ENCODE measurements at regions not wholly inside any gene's neighbourhood (a gene's known extent, or its start where the extent isn't known, plus 50 kb on each side); places are given as distances from the start of the nearest gene placed in this dataset.
"Not testable (repeated sequence)": the region's sequence is repeated elsewhere in the genome, so short reads cannot be mapped to it uniquely, and the experiment has no call there.

DNA sequence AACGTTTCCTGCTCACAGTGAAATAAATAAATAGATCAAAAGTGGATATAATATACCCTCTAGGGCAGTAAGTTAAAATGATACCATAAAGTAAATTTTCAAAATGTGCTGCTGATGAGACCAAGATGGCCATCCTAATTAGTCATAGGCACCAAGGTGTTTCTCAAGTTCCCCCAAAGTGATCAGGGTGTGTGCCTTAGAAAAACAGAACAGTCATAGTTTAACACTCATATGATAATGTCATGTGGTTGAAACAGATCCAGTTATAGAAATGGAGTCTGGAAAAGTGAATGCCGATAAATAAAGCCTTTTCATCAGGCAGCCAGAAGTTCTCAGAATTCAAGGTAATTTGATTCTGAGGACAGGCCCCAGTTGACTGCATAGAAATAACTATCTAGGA lies 161.5 kb upstream of the CDKN2B start:
- no peak for DNase-seq (ENCODE audit: low spot score)

GRCh38 chr9:22170990-22171670 lies 162.0 kb upstream of the CDKN2B start:
- DNase-seq (ENCODE audit: low spot score) = no peak

- no peak for DNase-seq (ENCODE audit: low spot score)
These were observed 162.6 kb upstream of the CDKN2B start for GRCh38 chr9:22171691-22172090.

- no peak for DNase-seq (ENCODE audit: low spot score)
These were observed 164.8 kb upstream of the CDKN2B start for GRCh38 chr9:22173908-22174307.

GRCh38 chr9:22175972-22176545 lies 167.0 kb upstream of the CDKN2B start:
- no peak for DNase-seq (ENCODE audit: low spot score)

GRCh38 chr9:22181021-22181420 lies 171.9 kb upstream of the CDKN2B start:
- not testable (repeated sequence) for DNase-seq (ENCODE audit: low spot score)

GRCh38 chr9:22189471-22189870 lies 180.4 kb upstream of the CDKN2B start:
- no peak for DNase-seq (ENCODE audit: low spot score)

DNA sequence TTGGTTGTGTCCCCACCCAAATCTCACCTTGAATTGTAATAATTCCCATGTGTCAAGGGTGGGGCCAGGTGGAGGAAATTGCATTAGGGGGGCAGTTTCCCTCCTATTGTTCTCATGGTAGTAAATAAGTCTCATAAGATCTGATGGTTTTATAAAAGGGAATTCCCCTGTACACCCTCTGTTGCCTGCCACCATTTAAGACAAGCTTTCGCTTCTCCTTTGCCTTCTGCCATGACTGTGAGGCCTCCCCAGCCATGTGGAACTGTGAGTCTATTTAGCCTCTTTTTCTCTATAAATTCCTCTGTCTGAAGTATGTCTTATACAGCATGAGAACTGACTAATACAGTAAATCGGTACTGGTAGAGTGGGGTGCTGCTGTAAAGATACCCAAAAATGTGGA lies 187.9 kb upstream of the CDKN2B start:
- DNase-seq (ENCODE audit: low spot score) = not testable (repeated sequence)

DNA sequence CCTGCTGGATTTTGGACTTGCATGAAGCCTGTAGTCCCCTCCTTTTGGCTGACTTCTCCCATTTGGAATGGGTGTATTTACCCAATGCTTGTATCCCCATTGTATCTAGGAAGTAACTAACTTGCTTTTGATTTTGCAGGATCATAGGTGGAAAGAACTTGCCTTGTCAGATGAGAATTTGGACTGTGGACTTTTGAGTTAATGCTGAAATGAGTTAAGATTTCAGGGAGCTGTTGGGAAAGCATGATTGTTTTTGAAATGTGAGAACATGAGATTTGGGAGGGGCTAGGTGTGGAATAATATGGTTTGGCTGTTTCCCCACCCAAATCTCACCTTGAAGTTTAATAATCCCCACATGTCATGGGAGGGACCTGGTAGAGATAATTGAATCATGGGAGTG lies 189.6 kb upstream of the CDKN2B start:
- no peak for DNase-seq (ENCODE audit: low spot score)

DNA sequence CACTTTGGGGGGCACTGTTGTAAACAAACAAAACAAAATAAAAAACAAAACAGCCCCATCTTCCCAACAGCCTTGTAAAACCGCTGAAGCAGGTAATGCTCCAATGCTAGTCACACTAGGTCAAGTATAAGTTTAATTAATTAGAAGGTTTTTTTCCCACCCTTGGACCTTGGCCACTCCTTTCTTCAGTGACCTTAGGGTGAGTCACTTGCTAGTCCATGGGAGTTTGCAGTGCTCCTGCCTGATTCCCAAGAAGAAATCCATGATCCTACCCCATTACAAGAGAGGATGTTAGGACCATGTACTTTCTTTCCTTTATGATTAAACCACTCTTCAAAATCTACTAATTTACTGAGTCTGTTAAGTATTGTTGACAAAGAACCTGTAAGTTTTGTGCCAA lies 192.2 kb upstream of the CDKN2B start:
- DNase-seq (ENCODE audit: low spot score) = no peak

DNA sequence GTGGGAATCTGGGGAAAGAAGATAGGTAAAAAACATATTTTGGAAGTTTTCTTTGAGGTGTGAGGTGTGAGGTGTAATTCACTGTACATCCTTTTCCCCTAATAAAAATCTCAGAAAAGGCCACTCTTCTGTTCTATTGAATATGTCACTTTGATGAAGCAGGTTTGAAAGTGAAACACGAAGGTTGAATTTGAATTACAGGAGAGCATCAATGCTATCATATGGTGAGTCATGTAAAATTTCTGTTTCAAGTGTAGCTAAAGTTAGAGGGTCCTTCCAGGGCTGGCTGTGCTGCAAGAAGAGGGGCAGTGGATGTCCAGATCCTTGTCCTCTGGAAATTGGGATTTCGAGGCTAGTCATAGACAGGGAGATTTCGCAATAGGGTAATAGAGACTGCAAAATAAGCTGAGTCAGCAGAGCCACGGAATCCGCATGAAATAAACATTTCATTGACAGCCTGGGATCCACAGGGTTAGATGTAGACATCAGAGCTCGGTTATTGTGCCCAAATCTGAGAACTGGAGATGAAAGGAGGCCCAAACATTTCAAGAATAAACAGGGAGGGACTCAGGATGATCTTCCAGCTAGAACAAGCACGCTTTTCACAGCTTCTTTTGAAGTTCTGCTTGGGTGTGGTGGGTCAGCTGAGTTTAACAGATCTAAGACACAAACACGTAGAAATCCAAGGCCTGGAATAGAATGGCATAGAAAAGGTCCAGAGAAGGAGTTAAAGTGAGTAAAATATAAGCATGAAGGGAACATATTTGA lies 194.4 kb upstream of the CDKN2B start:
- DNase-seq (ENCODE audit: low spot score) = no peak

DNA sequence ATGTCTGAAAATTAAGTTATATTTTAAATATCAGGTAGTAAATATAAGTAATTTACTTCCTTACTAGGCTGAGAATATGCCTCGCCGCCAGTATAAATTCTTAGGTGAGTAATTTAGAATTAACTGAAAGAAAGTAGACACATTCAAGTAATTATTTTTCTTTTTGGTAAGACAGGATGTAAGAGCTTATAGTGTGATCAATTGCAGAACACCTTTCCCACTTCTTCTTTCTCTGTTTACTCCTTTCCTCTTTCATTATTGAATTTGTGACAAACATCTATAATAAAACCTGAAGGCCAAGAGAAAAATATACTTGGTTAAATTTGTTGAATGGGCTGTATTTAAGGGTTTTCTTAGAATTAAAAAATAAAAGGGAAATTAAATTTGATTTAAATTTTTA lies 195.1 kb upstream of the CDKN2B start:
- no peak for DNase-seq (ENCODE audit: low spot score)

DNA sequence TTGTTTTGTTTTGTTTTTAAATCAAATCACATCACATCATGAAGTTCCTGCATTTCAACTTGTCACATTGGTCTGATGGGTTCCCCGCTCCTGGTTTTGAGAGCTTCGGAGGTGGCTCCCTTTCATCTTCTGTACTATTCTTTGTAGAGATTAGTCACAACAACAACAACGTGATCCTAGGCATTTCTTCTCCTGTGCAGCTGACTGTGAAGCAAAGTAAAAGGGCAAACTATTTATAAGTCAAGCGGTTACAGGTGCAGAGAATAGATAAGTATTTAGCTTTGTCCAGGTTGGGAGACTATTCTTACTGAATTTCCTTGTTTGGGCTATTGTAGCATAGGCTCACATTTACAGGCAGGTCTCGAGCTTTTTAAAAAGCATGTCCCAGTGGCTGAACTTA lies 197.7 kb upstream of the CDKN2B start:
- DNase-seq (ENCODE audit: low spot score) = no peak

DNA sequence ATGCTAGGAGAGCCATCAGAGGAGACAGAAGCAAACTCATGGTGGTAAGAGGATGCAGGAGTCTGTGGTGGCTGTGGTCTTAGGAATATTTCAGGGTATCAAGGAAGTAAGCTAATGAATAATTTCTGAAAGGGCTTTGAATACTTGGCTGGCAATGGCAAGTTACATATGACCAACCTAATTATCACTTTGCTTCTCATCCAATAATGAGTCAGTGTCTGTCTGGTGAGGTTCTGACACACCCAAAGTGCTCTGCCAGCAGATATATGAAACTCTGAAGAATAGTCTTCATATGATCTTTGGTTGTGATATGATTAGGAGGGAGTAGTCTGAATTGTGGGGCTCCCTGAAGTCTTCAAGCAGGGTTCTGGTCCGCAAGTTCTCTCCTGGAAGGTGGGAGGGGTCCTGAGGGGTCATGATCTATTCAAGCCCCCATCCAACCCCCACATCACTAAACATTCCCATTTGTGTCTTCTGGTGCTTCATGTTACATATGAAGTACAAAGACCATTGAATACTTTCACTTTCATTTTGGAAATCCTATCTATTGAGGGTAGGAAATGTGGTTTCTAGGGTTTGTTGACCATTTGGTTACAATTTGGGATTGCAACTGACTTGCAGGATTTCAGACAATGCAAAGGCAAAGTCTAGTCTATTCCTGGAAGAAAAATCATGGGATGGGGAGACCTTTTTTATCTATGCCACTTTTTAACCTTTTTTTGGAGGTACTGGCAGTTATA lies 199.9 kb upstream of the CDKN2B start:
- DNase-seq (ENCODE audit: low spot score) = no peak

GRCh38 chr9:22210262-22210661 lies 201.2 kb upstream of the CDKN2B start:
- DNase-seq (ENCODE audit: low spot score) = no peak

DNA sequence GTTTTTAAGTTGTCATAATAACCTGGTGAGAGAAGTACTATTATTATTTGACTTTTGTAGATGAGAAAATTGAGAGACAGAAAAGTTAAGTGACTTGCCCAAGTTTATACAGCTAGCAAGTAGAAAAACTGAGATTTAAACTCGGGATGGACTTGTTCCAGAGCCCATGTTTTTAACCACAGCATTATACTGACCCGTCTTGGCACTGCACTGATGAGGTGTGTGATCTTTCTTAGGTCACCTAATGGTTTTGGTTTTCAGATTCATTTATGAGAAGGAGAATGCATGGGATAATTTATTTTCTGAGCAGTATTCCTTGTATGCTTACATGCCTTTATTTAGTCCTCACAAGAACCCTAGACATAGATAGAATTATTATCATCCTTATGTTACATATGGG lies 201.8 kb upstream of the CDKN2B start:
- no peak for DNase-seq (ENCODE audit: low spot score)

GRCh38 chr9:22211588-22212360 lies 202.7 kb upstream of the CDKN2B start:
- no peak for DNase-seq (ENCODE audit: low spot score)

GRCh38 chr9:22214021-22214420 lies 204.9 kb upstream of the CDKN2B start:
- no peak for DNase-seq (ENCODE audit: low spot score)

- no peak for DNase-seq (ENCODE audit: low spot score)
These were observed 205.5 kb upstream of the CDKN2B start for GRCh38 chr9:22214497-22215031.

DNA sequence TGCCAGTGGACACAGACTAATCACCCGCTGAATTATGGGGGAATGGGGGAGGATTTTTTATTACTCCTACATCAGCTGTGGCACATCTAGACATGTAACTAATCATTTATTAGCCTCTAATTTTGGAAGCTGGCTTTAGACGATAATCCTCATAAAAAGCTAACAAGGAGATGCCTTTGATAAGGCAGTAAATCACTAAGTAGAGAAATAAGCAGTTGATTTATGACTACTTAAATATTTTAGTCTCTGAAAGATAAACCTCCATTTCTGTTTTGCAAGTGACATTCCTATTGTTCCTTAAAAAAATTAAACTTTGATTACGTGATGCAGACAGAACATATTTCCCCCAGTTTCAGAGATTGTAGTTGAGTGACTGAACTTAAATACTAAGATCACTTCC lies 206.4 kb upstream of the CDKN2B start:
- no peak for DNase-seq (ENCODE audit: low spot score)

DNA sequence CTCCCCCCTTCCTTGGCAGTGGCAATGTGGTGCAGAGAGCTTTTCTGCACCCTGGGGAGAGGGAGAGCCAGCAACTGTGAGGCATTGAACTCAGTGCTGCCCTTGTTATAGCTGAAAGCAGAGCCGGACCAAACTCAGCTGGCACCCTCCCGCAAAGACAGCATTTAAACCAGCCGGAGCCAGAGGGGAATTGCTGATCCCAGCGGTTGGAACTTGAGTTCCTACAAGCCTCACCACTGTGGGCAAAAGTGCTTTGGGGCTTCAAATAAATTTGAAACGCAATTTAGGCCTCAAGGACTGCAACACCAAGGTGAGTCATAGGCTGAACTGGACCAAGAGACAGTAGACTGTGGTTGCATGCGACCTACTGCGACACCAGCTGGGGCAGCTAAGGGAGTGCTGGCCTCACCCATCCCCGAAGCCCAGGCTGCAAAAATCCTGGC lies 207.6 kb upstream of the CDKN2B start:
- no peak for DNase-seq (ENCODE audit: low spot score)
